ENCODE measurements at regions not wholly inside any gene's neighbourhood (a gene's known extent, or its start where the extent isn't known, plus 50 kb on each side); places are given as distances from the start of the nearest gene placed in this dataset.

GRCh38 chr19:30227661-30228112 lies 144.5 kb upstream of the ZNF536 start:
- DNase-seq (peak; percentile 72), ATAC-seq (peak; percentile 83)
- CTCF ChIA-PET, result no interaction called here
- Mint-ChIP-seq H3K27me3 (peaks cover 63% of the 10 kb centered on the region), H3K4me1 (ENCODE audit: low read depth) (peaks cover 20% of the 10 kb centered on the region), H3K9me3 (no peaks in the 10 kb centered on the region), H3K4me3 (peak overlapping the region; percentile 73), H3K36me3 (ENCODE audit: low read depth) (peaks cover 2% of the 10 kb centered on the region), H3K27ac (no peak overlapping the region)
- TF ChIP-seq, protein P1, sequence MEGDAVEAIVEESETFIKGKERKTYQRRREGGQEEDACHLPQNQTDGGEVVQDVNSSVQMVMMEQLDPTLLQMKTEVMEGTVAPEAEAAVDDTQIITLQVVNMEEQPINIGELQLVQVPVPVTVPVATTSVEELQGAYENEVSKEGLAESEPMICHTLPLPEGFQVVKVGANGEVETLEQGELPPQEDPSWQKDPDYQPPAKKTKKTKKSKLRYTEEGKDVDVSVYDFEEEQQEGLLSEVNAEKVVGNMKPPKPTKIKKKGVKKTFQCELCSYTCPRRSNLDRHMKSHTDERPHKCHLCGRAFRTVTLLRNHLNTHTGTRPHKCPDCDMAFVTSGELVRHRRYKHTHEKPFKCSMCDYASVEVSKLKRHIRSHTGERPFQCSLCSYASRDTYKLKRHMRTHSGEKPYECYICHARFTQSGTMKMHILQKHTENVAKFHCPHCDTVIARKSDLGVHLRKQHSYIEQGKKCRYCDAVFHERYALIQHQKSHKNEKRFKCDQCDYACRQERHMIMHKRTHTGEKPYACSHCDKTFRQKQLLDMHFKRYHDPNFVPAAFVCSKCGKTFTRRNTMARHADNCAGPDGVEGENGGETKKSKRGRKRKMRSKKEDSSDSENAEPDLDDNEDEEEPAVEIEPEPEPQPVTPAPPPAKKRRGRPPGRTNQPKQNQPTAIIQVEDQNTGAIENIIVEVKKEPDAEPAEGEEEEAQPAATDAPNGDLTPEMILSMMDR (IDR thresholded peaks at IDR 0.05), result peak; percentile 76
- intact Hi-C loops (cut with micrococcal nuclease), result loop anchor here (10.0 kb wide), 1 partner anchor 427 kb away; no protein-coding TSS in a partner anchor
- POLR2A ChIA-PET, result no interaction called here

DNA sequence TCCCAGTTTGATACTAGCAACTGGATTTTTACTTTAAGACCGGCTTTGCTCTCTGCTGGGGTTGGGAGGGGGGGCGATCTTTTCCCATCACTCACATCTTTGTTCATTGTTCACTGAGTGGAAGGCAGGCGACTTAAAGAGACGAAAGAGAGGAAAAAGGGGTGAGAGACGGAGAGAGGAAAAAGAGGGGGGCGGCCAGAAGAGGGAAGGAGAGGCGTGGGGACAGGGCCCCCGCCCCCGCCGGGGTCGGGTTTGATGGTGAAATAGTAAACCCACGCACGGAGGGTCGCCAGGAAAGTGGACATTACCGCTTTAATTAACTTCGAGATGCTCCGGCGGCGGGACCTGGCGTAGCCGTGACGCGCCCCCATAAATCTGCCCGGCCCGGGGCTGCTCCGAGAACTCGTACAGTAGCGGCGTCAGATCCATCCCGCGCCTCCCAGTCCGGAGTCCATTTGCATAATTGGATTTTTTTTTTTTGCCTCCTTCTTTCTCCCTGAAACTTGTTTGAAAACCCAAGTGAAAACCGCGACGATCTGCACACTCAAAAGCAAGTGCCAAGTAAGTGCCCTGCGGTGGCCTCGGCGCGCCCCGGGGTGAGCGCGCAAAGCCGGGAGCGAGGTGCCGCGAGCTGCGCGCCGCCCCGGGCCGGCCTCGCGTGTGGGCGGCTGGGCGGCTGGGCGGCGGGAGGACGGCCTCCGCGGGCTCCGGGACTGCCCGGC lies 143.9 kb upstream of the ZNF536 start:
- ChIA-PET POLR2A (no interaction called here), CTCF (no interaction called here)
- no peaks in the 10 kb centered on the region for H3K9me3 Mint-ChIP-seq
- H3K4me1 Mint-ChIP-seq (ENCODE audit: low read depth), result peaks cover 20% of the 10 kb centered on the region
- H3K27me3 Mint-ChIP-seq, result peaks cover 59% of the 10 kb centered on the region
- peak; percentile 3 for DNase-seq
- peaks cover 2% of the 10 kb centered on the region for H3K36me3 Mint-ChIP-seq (ENCODE audit: low read depth)
- H3K27ac Mint-ChIP-seq, result no peak overlapping the region
- peak overlapping the region; percentile 31 for H3K4me3 Mint-ChIP-seq
- intact Hi-C loops (cut with micrococcal nuclease), result loop anchor here (10.0 kb wide), 1 partner anchor 427 kb away; no protein-coding TSS in a partner anchor
- TF ChIP-seq, protein P1 (IDR thresholded peaks at IDR 0.05), result no peak
- ATAC-seq, result no peak

- Mint-ChIP-seq H3K27ac (no peak overlapping the region), H3K9me3 (no peaks in the 10 kb centered on the region), H3K4me1 (ENCODE audit: low read depth) (peaks cover 20% of the 10 kb centered on the region), H3K27me3 (peaks cover 54% of the 10 kb centered on the region), H3K4me3 (no peak overlapping the region), H3K36me3 (ENCODE audit: low read depth) (peaks cover 2% of the 10 kb centered on the region)
- CTCF ChIA-PET, result no interaction called here
- intact Hi-C loops (cut with micrococcal nuclease), result loop anchor here (10.0 kb wide), 1 partner anchor 426 kb away; no protein-coding TSS in a partner anchor
- POLR2A ChIA-PET, result no interaction called here
- DNase-seq (no peak), ATAC-seq (no peak)
- TF ChIP-seq, protein P1 (IDR thresholded peaks at IDR 0.05), result no peak
These were observed 143.2 kb upstream of the ZNF536 start for GRCh38 chr19:30228835-30229524.

GRCh38 chr19:30229525-30230174 lies 142.5 kb upstream of the ZNF536 start:
- no peaks in the 10 kb centered on the region for H3K9me3 Mint-ChIP-seq
- CTCF ChIA-PET, result no interaction called here
- H3K27me3 Mint-ChIP-seq, result peaks cover 47% of the 10 kb centered on the region
- ATAC-seq (no peak), DNase-seq (no peak)
- H3K27ac Mint-ChIP-seq, result no peak overlapping the region
- POLR2A ChIA-PET, result no interaction called here
- no peak overlapping the region for H3K4me3 Mint-ChIP-seq
- peaks cover 2% of the 10 kb centered on the region for H3K36me3 Mint-ChIP-seq (ENCODE audit: low read depth)
- intact Hi-C loops (cut with micrococcal nuclease), result loop anchor here (10.0 kb wide), 1 partner anchor 425 kb away; no protein-coding TSS in a partner anchor
- peaks cover 18% of the 10 kb centered on the region for H3K4me1 Mint-ChIP-seq (ENCODE audit: low read depth)
- TF ChIP-seq, protein P1 (IDR thresholded peaks at IDR 0.05), result no peak
